ENCODE measurements at regions not wholly inside any gene's neighbourhood (a gene's known extent, or its start where the extent isn't known, plus 50 kb on each side); places are given as distances from the start of the nearest gene placed in this dataset.

GRCh38 chr14:103189481-103190470 is 66.5 kb downstream of the TNFAIP2 start:
- no peak overlapping the region for H2AK5ac ChIP-seq (ENCODE audit: low read depth, low read length)
- no peak overlapping the region for H4K8ac ChIP-seq (ENCODE audit: extremely low read depth, insufficient read depth, low read length)
- DNase-seq (ENCODE audit: low read depth in 1 of 2, low spot score in 2 of 2) (no peak), FAIRE-seq (no peak)
- H3K18ac ChIP-seq (ENCODE audit: extremely low read depth, low read length), result no peak overlapping the region; the same call in none of the 2 replicates
- 0 out of 2 replicates have a peak, but pooled peaks have one; percentile 21 for TF ChIP-seq E2F6 (IDR thresholded peaks at IDR 0.05)
- no peak for TF ChIP-seq ZNF274 (IDR thresholded peaks at IDR 0.05; ENCODE audit: borderline replicate concordance, extremely low read depth, low read length)
- no peak for TF ChIP-seq SIRT6 (IDR thresholded peaks at IDR 0.05; ENCODE audit: low read length)
- TF ChIP-seq SRF (IDR thresholded peaks at IDR 0.05; ENCODE audit: low read depth, low read length), result no peak
- no peak overlapping the region for H2BK20ac ChIP-seq (ENCODE audit: low read length)
- H3K4ac ChIP-seq (replicated peaks; ENCODE audit: insufficient read length, low read depth, low read length), result no peak overlapping the region
- H4K91ac ChIP-seq (replicated peaks; ENCODE audit: insufficient read length, low read length), result no peak overlapping the region
- ChIA-PET CTCF (ENCODE audit: partially characterized antibody) (interaction anchor here (0.5 to 3.9 kb wide), 8 partner anchors 12 to 102 kb away, joined by 3 to 34 read pairs (median 4); no protein-coding TSS in a partner anchor), POLR2A (ENCODE audit: partially characterized antibody) (interaction anchor here (1.0 to 1.6 kb wide), 3 partner anchors 13 to 85 kb away, joined by 3 to 4 read pairs (median 3); no protein-coding TSS in a partner anchor)
- no peak overlapping the region for H3K27ac ChIP-seq (ENCODE audit: low read depth, low read length)
- peak overlapping the region; percentile 75 to 88 for H3K4me2 ChIP-seq (ENCODE audit: insufficient read depth in 1 of 2, low read depth in 2 of 2, low read length in 2 of 2)
- no peaks in the 10 kb centered on the region for H3K9me3 ChIP-seq (ENCODE audit: insufficient read depth in 2 of 2, low read depth in 1 of 2, low read length in 1 of 2)
- no peak overlapping the region for H2BK12ac ChIP-seq (ENCODE audit: low read depth, low read length)
- H3K14ac ChIP-seq (ENCODE audit: insufficient read length), result no peak overlapping the region
- H3K36me3 ChIP-seq (ENCODE audit: control insufficient read depth in 2 of 4, insufficient read depth in 4 of 4, low read length in 3 of 4), result no peaks in the 10 kb centered on the region
- H2BK120ac ChIP-seq (replicated peaks; ENCODE audit: low read depth, low read length), result no peak overlapping the region
- H3K27me3 ChIP-seq (replicated peaks in 1 of 4; ENCODE audit: control insufficient read depth in 3 of 4, extremely low read depth in 1 of 4, insufficient read depth in 3 of 4, low read length in 3 of 4), result peaks cover 1 to 22% (median 19%) of the 10 kb centered on the region in 4 experiments
- no peak overlapping the region for H4K5ac ChIP-seq (ENCODE audit: insufficient read length, low read depth, low read length)
- no peaks in the 10 kb centered on the region for H3K79me1 ChIP-seq (ENCODE audit: low read depth, low read length)
- H3K23ac ChIP-seq (ENCODE audit: insufficient read length), result no peak overlapping the region
- no peak overlapping the region for H3K56ac ChIP-seq (replicated peaks; ENCODE audit: insufficient read length, low read depth, low read length)
- no peaks in the 10 kb centered on the region for H4K20me1 ChIP-seq (replicated peaks in 1 of 2; ENCODE audit: control insufficient read depth in 1 of 2, insufficient read depth in 2 of 2, low read length in 2 of 2)
- H3K79me2 ChIP-seq (ENCODE audit: control insufficient read depth in 1 of 2, insufficient read depth in 2 of 2, low read length in 2 of 2), result no peaks in the 10 kb centered on the region
- peak overlapping the region; percentile 48 to 77 (median 56) for H3K4me3 ChIP-seq (ENCODE audit: extremely low read depth in 1 of 4, insufficient read depth in 2 of 4, low read depth in 3 of 4, low read length in 4 of 4)
- H2BK5ac ChIP-seq (ENCODE audit: low read depth, low read length), result no peak overlapping the region
- H2BK15ac ChIP-seq (ENCODE audit: low read length), result no peak overlapping the region
- H3K9ac ChIP-seq (replicated peaks in 1 of 4; ENCODE audit: extremely low read depth in 1 of 4, low read depth in 3 of 4, low read length in 3 of 4), result no peak overlapping the region
- peaks cover 8 to 14% (median 11%) of the 10 kb centered on the region in 4 experiments; a peak in 5 of 7 replicates for H3K4me1 ChIP-seq (replicated peaks in 1 of 4; ENCODE audit: control insufficient read depth in 3 of 4, insufficient read depth in 4 of 4, low read length in 3 of 4)
- H3K23me2 ChIP-seq (ENCODE audit: low read depth, low read length), result peaks cover 9% of the 10 kb centered on the region; the same call in 1 of the 2 replicates
- no peak overlapping the region for H2AFZ ChIP-seq (ENCODE audit: low read length)
- WGBS, 2 experiments (ENCODE audit: extremely low coverage in 1 of 2, insufficient coverage in 1 of 2, insufficient read length in 1 of 2, insufficient replicate concordance in 2 of 2, low coverage in 1 of 2, low lambda C conversion rate in 2 of 2, missing lambda C conversion rate in 1 of 2), result 70% methylated on average over 18 of the region's 48 CpGs; no CpG with 5 or more reads in 1 of the 2 experiments
